ENCODE measurements at regions not wholly inside any gene's neighbourhood (a gene's known extent, or its start where the extent isn't known, plus 50 kb on each side); places are given as distances from the start of the nearest gene placed in this dataset.

- no peak for DNase-seq
Measured at GRCh38 chr13:48761256-48761655, 107.5 kb downstream of the CYSLTR2 start.

GRCh38 chr13:48769107-48769704, 115.5 kb downstream of the CYSLTR2 start:
- peak; percentile 57 for DNase-seq

GRCh38 chr13:48770372-48770771, 116.6 kb downstream of the CYSLTR2 start:
- no peak for DNase-seq

GRCh38 chr13:48772908-48773307, 119.2 kb downstream of the CYSLTR2 start:
- no peak for DNase-seq

GRCh38 chr13:48773531-48774275, 120.0 kb downstream of the CYSLTR2 start:
- no peak for DNase-seq

GRCh38 chr13:48775285-48775684, 121.6 kb downstream of the CYSLTR2 start:
- DNase-seq: no peak

- DNase-seq: no peak
Measured at GRCh38 chr13:48775804-48776203, 122.1 kb downstream of the CYSLTR2 start.

- DNase-seq: no peak
Measured at GRCh38 chr13:48776401-48776800, 122.7 kb downstream of the CYSLTR2 start.

GRCh38 chr13:48778610-48779009, 124.9 kb downstream of the CYSLTR2 start:
- no peak for DNase-seq

GRCh38 chr13:48780713-48781341, 127.1 kb downstream of the CYSLTR2 start:
- DNase-seq: no peak

GRCh38 chr13:48782429-48782840, 128.7 kb downstream of the CYSLTR2 start:
- no peak for DNase-seq

GRCh38 chr13:48783181-48783630, 129.5 kb downstream of the CYSLTR2 start:
- no peak for DNase-seq

- DNase-seq: no peak
Measured at GRCh38 chr13:48783695-48784230, 130.0 kb downstream of the CYSLTR2 start.

- no peak for DNase-seq
Measured at GRCh38 chr13:48784916-48785548, 131.3 kb downstream of the CYSLTR2 start.

- DNase-seq: no peak
Measured at GRCh38 chr13:48790199-48790598, 136.5 kb downstream of the CYSLTR2 start.

GRCh38 chr13:48790966-48791365, 137.2 kb downstream of the CYSLTR2 start:
- DNase-seq: no peak

- no peak for DNase-seq
Measured at GRCh38 chr13:48797127-48797526, 143.4 kb downstream of the CYSLTR2 start.

- no peak for DNase-seq
Measured at GRCh38 chr13:48797761-48798160, 144.0 kb downstream of the CYSLTR2 start.

GRCh38 chr13:48798180-48798579, 144.5 kb downstream of the CYSLTR2 start:
- no peak for DNase-seq

GRCh38 chr13:48801255-48801654, 147.5 kb downstream of the CYSLTR2 start:
- no peak for DNase-seq

GRCh38 chr13:48804821-48805601, 151.3 kb downstream of the CYSLTR2 start:
- DNase-seq: no peak

GRCh38 chr13:48806522-48806921, 152.8 kb downstream of the CYSLTR2 start:
- no peak for DNase-seq

GRCh38 chr13:48808683-48809082, 155.0 kb downstream of the CYSLTR2 start:
- DNase-seq: no peak
